Activated T-helper 1 cell treated with anti-CD3 and anti-CD28 coated beads, Interleukin-12 subunit alpha, Interleukin-12 subunit beta, Interleukin-2, Interleukin-4 antibody, amounts not matched to agents 30 ng/mL and 10 ng/mL and 1 ng/mL, durations not matched to agents 14 hours and 24 hours and 36 hours (primary cell): ENCODE measurements at regions not wholly inside any gene's neighbourhood (a gene's known extent, or its start where the extent isn't known, plus 50 kb on each side); places are given as distances from the start of the nearest gene placed in this dataset.
A peak's percentile ranks its signal among the peaks of the same experiment; 100 is the strongest.

ENCODE experiments used
- DNase-seq: peaks from one replicate; pipeline ENCODE4 v3.0.0; 2021; ENCODE audit warnings: low spot score
- H3K27ac Mint-ChIP-seq: one replicate; pipeline ENCODE4 v1.8.0; 2021; ENCODE audit warnings: mild to moderate bottlenecking, mixed read lengths
- H3K27me3 Mint-ChIP-seq: one replicate; pipeline ENCODE4 v1.8.0; 2022; ENCODE audit warnings: mild to moderate bottlenecking, moderate library complexity, mixed read lengths; ENCODE audit not compliant: insufficient read depth
- H3K36me3 Mint-ChIP-seq: one replicate; pipeline ENCODE4 v1.8.0; 2021; ENCODE audit warnings: low read depth, mixed read lengths
- H3K4me1 Mint-ChIP-seq: one replicate; pipeline ENCODE4 v1.8.0; 2021; ENCODE audit warnings: low read depth, mixed read lengths
- H3K4me3 Mint-ChIP-seq: one replicate; pipeline ENCODE4 v1.8.0; 2021; ENCODE audit warnings: mild to moderate bottlenecking, moderate library complexity, mixed read lengths
- H3K9me3 Mint-ChIP-seq: one replicate; pipeline ENCODE4 v1.8.0; 2021; ENCODE audit warnings: mixed read lengths
- intact Hi-C: fragments of 100-400 bp; cut with micrococcal nuclease; formaldehyde crosslinking; loops from one replicate; pipeline ENCODE4 v1.15.1; 2024

DNA sequence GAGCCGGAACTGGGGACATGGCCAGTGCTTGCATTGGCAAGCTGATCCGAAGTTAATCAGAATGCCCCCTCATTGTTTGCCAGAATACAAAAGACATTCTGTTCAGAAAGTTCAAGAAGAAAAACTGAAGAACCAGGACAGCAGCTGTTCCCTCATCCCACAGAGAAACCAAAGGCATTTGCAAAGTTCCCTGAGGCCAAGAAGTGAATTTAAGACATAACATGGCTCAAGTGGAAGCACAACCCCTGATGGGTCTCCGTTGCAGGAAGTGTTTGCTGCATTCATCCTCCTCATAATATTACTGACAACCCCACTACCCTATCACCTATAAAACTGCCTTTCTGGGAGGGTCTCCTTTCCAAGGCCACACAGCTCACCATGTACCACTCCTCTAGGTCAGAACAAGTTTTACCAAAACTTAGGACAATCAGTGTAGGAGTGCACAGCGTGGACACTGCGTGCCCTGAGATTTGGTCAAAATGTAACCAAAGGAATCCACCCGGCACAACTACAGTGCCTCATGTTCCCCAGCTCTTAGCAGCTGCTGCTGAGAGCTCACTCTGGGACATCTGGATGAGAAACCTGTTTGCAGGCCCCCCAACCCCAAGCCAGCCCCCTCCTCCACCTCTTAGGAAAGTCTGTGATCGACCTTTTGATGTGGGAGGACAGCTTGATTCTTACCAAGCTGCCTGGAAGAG lies 101.6 kb upstream of the AKIP1 start:
- H3K27ac Mint-ChIP-seq = no peak overlapping the region
- H3K4me3 Mint-ChIP-seq = no peak overlapping the region
- DNase-seq = no peak
- H3K4me1 Mint-ChIP-seq = peaks cover 10% of the 10 kb centered on the region
- H3K36me3 Mint-ChIP-seq = no peaks in the 10 kb centered on the region
- no peaks in the 10 kb centered on the region for H3K9me3 Mint-ChIP-seq
- intact Hi-C loops = no loop called here
- H3K27me3 Mint-ChIP-seq = peaks cover 16% of the 10 kb centered on the region

DNA sequence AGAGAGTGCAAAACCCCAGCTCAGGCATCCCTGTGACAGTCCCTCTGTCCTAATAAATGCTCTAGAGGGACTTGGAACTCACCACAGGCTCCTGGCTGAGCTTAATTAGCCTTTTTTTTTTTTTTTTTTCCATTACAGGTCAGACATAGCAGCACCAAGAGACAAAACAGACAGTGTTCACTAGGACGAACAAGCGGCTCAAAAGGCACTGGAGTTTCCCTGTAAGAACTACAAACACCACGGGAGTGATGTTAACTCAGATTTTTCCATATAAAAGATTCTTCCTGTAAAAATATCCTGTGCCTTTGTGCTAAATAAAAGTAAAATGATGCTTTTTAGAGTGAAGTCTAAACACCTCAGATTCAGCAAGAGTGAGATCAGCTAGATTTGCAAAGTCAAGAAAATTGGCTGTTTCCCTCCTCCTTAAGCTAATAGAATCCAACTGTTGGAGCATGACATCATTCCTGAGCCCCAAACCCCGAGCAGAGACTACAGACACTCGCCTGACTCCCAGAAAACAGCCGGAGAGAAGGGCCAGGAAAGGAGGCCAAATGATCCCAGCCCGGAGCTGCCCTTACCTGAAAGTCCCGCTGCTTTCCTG lies 101.0 kb upstream of the AKIP1 start:
- Mint-ChIP-seq H3K36me3 (no peaks in the 10 kb centered on the region), H3K27me3 (peaks cover 16% of the 10 kb centered on the region), H3K27ac (no peak overlapping the region), H3K4me3 (peak overlapping the region; percentile 63), H3K4me1 (peaks cover 10% of the 10 kb centered on the region), H3K9me3 (no peaks in the 10 kb centered on the region)
- intact Hi-C loops = loop anchor here (5.0 kb wide), 2 partner anchors 102 to 147 kb away; partner anchors contain the start of gene AKIP1
- DNase-seq = no peak

DNA sequence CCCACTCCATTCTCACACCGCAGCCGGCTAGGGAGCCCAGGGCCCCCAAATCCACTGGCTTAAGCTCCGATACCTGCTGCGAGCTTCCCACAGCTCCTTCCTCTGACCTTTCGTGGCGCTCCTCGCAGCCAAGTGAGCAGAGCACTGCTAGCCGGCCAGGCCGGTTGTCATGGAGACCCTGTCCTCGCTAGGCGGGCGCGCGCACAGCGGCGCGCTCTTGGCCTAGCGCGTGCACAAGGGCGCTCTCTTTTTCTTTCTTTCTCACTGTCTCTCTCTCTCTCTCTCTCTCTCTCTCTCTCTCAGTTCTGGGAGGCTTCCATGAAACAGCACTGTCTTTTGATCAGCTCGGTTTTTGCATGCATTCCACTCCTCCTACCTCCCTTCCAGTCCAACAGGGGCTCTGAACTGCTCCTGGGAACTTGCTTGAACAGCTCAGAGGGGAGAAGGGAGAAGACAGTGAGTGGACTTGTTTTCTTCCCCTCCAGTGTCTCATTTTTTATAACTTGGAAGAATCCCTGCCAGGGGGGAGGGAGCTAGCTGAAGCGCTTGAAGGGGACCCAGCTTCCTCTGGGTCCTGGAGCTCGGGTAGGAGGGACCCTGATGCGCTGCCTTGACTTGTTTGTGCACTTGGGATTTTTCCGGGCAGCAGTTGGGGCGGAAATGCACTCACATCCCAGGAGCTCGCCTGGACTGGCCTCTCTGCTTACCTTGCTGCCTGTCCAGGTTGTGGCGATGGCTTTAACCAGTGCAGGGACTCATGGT lies 100.3 kb upstream of the AKIP1 start:
- Mint-ChIP-seq H3K4me3 (peak overlapping the region; percentile 63), H3K27me3 (peaks cover 16% of the 10 kb centered on the region), H3K36me3 (no peaks in the 10 kb centered on the region), H3K27ac (peak overlapping the region; percentile 24), H3K4me1 (peaks cover 10% of the 10 kb centered on the region), H3K9me3 (no peaks in the 10 kb centered on the region)
- DNase-seq = no peak
- intact Hi-C loops = loop anchor here (5.0 kb wide), 2 partner anchors 102 to 147 kb away; partner anchors contain the start of gene AKIP1

DNA sequence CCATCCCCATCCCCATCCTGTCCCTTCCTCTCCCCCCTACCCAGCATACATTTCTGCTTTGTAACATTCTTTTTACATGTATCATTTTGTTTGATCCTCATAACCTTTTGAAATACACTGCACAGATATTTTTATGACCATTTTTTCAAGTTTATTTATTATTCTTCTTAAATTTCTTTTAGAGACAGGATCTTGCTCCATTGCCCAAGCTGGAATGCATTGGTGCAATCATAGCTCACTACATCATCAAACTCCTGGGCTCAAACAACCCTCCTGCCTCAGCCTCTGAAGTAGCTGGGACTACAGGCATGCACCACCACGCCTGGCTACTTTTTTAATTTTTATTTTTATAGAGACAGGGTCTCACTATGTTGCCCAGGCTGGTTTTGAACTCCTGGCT lies 99.4 kb upstream of the AKIP1 start:
- no peak for DNase-seq
- no peak overlapping the region for H3K27ac Mint-ChIP-seq
- intact Hi-C loops = loop anchor here (5.0 kb wide), 2 partner anchors 101 to 146 kb away; partner anchors contain the start of gene AKIP1
- H3K4me1 Mint-ChIP-seq = peaks cover 10% of the 10 kb centered on the region
- H3K9me3 Mint-ChIP-seq = no peaks in the 10 kb centered on the region
- peaks cover 16% of the 10 kb centered on the region for H3K27me3 Mint-ChIP-seq
- no peaks in the 10 kb centered on the region for H3K36me3 Mint-ChIP-seq
- no peak overlapping the region for H3K4me3 Mint-ChIP-seq

DNA sequence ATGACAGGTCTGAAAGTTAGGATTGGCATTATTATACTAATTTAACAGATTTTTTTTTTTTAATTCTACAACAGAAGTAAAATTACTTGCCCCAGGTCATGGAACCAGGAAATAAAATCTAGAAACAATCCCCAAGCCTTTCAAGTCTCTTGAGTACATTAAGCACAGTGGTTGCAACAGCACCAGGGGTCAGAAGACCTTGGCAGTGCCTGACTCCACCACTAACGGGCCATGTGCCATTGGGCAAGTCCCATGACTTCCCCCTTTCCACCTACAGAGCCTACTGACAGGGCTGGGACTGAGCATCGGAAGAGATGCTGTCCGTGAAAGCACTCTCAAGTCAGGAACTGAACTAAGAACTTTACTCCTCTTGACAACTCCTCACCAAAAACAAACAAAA lies 98.6 kb upstream of the AKIP1 start:
- H3K36me3 Mint-ChIP-seq = no peaks in the 10 kb centered on the region
- no peak overlapping the region for H3K27ac Mint-ChIP-seq
- intact Hi-C loops = loop anchor here (5.0 kb wide), 2 partner anchors 100 to 145 kb away; partner anchors contain the start of gene AKIP1
- no peaks in the 10 kb centered on the region for H3K9me3 Mint-ChIP-seq
- peaks cover 10% of the 10 kb centered on the region for H3K4me1 Mint-ChIP-seq
- no peak for DNase-seq
- peaks cover 16% of the 10 kb centered on the region for H3K27me3 Mint-ChIP-seq
- no peak overlapping the region for H3K4me3 Mint-ChIP-seq

DNA sequence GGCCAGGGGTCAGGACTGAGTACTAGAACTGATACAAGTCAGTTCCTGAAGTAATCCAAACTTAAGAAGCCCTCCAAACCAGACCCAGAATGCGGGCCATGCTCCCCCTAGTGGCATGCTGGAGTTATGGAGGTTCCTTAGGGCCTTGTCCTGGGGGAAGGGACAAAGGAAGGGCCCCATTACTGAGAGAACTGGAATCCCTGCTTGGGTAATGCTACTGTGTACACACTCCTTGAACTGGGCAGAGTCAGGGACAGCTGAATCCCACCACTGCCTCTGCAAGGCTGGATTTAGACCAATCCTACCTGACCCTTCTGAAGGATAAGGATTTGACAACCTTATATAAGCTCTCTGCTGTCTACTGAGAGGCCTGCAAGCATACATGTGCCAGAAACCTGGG lies 97.3 kb upstream of the AKIP1 start:
- no peaks in the 10 kb centered on the region for H3K36me3 Mint-ChIP-seq
- H3K27ac Mint-ChIP-seq = no peak overlapping the region
- peaks cover 10% of the 10 kb centered on the region for H3K4me1 Mint-ChIP-seq
- intact Hi-C loops = loop anchor here (1.0 to 5.0 kb wide), 3 partner anchors 99 to 144 kb away; partner anchors contain the start of genes AKIP1, RPL27A and TRIM66
- DNase-seq = peak; percentile 6
- peaks cover 15% of the 10 kb centered on the region for H3K27me3 Mint-ChIP-seq
- no peaks in the 10 kb centered on the region for H3K9me3 Mint-ChIP-seq
- H3K4me3 Mint-ChIP-seq = no peak overlapping the region

DNA sequence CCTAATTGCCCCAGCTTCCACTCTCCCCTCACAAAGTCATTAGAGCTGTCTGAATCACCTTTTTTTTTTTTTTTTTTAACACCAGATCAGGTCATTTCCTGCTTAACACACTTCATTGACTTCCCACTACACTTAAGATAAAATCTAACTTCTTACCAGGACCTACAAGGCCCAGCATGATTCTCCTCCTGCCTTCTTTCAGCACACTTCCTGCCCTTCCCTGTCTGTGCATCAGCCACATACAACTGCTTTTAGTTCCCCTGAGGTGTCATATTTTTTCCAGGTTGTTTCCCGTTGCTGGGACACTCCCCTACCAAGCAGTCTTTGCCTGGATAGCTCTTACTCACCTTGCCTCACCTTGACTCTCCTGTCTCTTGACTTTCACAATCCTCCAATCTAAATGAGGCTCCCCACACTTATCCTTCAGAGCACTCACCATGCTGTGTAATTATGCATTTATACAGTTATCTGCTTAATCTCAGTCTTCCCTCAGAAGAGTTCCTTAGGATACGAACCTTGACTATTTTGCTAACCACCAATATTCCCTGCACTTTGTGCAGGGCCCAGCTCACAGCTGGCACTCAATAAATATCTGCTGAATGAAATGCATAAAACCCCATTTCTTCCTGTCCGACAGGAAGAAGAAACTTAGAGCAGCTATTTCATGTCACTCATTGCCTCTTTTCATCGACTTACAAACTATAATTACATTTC lies 96.6 kb upstream of the AKIP1 start:
- H3K27ac Mint-ChIP-seq = no peak overlapping the region
- no peak for DNase-seq
- peaks cover 10% of the 10 kb centered on the region for H3K4me1 Mint-ChIP-seq
- peaks cover 11% of the 10 kb centered on the region for H3K27me3 Mint-ChIP-seq
- intact Hi-C loops = loop anchor here (5.0 kb wide), 2 partner anchors 98 to 143 kb away; partner anchors contain the start of gene AKIP1
- H3K4me3 Mint-ChIP-seq = no peak overlapping the region
- no peaks in the 10 kb centered on the region for H3K36me3 Mint-ChIP-seq
- no peaks in the 10 kb centered on the region for H3K9me3 Mint-ChIP-seq

DNA sequence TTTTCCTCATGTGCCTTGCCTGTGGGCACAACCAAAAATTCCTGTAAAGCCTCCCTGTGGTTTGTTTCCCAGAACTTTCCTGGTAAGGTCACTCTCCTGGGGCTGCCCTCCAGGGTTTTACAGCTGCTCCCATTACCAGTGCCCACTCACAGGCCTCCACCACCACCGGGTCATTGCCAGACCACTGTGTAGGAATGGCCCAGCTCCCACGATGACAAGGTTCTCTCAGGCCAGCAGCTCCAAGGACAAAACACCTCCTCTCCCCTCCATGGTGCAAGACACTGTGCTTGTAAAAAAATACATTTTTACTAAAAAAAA lies 96.1 kb upstream of the AKIP1 start:
- Mint-ChIP-seq H3K4me3 (no peak overlapping the region), H3K4me1 (peaks cover 10% of the 10 kb centered on the region), H3K27me3 (peaks cover 9% of the 10 kb centered on the region), H3K36me3 (no peaks in the 10 kb centered on the region), H3K9me3 (no peaks in the 10 kb centered on the region), H3K27ac (no peak overlapping the region)
- intact Hi-C loops = loop anchor here (5.0 kb wide), 2 partner anchors 97 to 142 kb away; partner anchors contain the start of gene AKIP1
- no peak for DNase-seq

DNA sequence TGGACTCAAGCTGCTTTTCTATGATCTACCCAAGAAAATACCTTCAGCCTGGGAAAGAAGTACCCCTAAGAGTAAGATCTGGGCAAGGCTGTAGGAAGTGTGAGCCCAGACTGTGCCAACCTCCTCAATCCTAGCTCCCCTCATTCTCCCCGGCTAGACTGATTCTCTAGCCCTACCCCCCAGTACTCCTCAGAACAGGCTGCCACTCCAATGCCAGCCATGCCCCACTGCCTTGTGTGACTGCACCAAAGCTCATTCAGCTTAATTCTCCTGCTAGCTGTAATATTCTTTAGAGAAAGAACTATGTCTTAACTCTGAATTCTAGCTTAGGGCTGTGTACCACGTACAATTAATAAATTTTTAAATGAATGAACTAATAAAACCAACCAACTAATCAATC lies 92.6 kb upstream of the AKIP1 start:
- Mint-ChIP-seq H3K9me3 (no peaks in the 10 kb centered on the region), H3K36me3 (no peaks in the 10 kb centered on the region), H3K4me1 (no peaks in the 10 kb centered on the region), H3K27ac (no peak overlapping the region), H3K27me3 (peaks cover 3% of the 10 kb centered on the region), H3K4me3 (no peak overlapping the region)
- DNase-seq = no peak
- intact Hi-C loops = no loop called here

DNA sequence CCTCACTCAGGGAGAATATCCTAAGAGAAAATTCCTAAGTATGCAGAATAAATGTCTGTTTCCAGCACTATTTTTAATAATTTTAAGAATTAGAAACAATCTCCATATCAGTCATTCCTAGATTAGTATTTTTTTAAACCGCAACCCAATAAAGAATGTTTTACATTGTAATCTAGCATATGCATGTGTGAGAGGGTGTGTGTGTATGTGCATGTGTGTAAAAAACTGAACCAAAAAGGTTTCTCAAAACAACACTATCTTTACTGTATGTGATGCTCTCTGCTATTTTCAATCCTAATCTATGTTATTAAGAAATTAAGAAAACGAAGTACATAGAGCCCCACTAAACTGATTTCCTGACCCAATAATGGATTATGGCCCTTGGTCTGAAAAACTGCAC lies 90.6 kb upstream of the AKIP1 start:
- Mint-ChIP-seq H3K27me3 (peaks cover 10% of the 10 kb centered on the region), H3K4me3 (no peak overlapping the region), H3K27ac (no peak overlapping the region), H3K36me3 (no peaks in the 10 kb centered on the region), H3K4me1 (no peaks in the 10 kb centered on the region), H3K9me3 (no peaks in the 10 kb centered on the region)
- DNase-seq = no peak
- intact Hi-C loops = no loop called here

DNA sequence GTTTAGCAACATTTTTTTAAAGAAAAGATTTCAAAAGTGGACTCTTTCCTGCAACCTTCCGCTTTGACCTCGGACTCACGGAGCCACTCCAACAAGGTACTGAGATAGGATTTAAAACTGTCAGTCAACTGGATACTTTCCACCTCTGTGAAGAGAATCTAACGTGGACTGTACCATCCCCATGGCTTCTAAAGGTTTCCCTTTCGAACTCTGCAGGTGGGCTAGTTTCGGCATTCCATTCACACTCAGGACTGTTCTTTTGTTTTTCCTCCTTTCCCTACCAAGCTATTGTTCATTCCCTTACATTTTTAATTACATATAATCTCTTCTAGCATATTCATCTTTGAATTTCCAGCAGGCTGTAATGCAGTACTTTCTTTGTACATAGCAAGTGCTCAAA lies 88.5 kb upstream of the AKIP1 start:
- H3K27me3 Mint-ChIP-seq = peaks cover 12% of the 10 kb centered on the region
- no peak overlapping the region for H3K4me3 Mint-ChIP-seq
- intact Hi-C loops = no loop called here
- DNase-seq = no peak
- H3K27ac Mint-ChIP-seq = no peak overlapping the region
- H3K36me3 Mint-ChIP-seq = no peaks in the 10 kb centered on the region
- no peaks in the 10 kb centered on the region for H3K4me1 Mint-ChIP-seq
- H3K9me3 Mint-ChIP-seq = no peaks in the 10 kb centered on the region

DNA sequence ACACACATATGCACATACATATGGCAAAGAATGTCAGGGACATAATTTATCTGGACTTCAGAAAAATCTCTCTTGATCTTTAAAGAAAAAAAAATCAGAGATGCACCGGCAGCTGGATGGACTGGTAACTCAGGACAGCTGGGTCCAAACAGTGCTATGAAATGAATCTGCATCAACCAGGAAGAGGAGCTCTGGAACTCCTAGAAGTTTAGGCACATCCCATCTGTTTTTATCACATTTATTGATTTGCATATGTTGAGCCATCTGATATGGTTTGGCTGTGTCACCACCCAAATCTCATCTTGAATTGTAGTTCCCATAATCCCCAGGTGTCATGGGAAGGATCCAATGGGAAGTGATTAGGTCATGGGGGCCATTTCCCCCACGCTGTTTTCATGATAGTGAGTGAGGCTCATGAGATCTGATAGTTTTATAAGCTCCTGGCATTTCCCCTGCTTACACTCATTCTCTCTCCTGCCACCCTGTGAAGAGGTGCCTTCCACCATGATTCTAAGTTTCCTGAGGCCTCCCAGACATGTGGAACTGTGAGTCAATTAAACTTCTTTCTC lies 87.7 kb upstream of the AKIP1 start:
- Mint-ChIP-seq H3K36me3 (no peaks in the 10 kb centered on the region), H3K9me3 (no peaks in the 10 kb centered on the region), H3K4me1 (no peaks in the 10 kb centered on the region), H3K4me3 (no peak overlapping the region), H3K27me3 (peaks cover 12% of the 10 kb centered on the region), H3K27ac (no peak overlapping the region)
- DNase-seq = no peak
- intact Hi-C loops = no loop called here
